SW 1271 (cell line): ENCODE measurements at regions not wholly inside any gene's neighbourhood (a gene's known extent, or its start where the extent isn't known, plus 50 kb on each side); places are given as distances from the start of the nearest gene placed in this dataset.

Experiments used
- DNase-seq, 2 experiments: peaks; one replicate each; lab custom pipeline; 2025; lab: John Stamatoyannopoulos, UW

- peak in 1 of 2 experiments; percentile 19 for DNase-seq
Measured at GRCh38 chr15:79185199-79185598, 94.6 kb upstream of the RASGRF1 start.

- peak; percentile 20 to 70 for DNase-seq
Measured at GRCh38 chr15:79184465-79184892, 93.9 kb upstream of the RASGRF1 start.

- no peak for DNase-seq
Measured at GRCh38 chr15:79180318-79180717, 89.7 kb upstream of the RASGRF1 start.

GRCh38 chr15:79179597-79179996 lies 89.0 kb upstream of the RASGRF1 start:
- DNase-seq = no peak

GRCh38 chr15:79179108-79179561 lies 88.6 kb upstream of the RASGRF1 start:
- DNase-seq = peak in 1 of 2 experiments; percentile 23

- DNase-seq = no peak
Measured at GRCh38 chr15:79178594-79178993, 88.0 kb upstream of the RASGRF1 start.

- no peak for DNase-seq
Measured at GRCh38 chr15:79176151-79176550, 85.6 kb upstream of the RASGRF1 start.

GRCh38 chr15:79172801-79173460 lies 82.4 kb upstream of the RASGRF1 start:
- DNase-seq = no peak

GRCh38 chr15:79172032-79172481 lies 81.5 kb upstream of the RASGRF1 start:
- peak in 1 of 2 experiments; percentile 13 for DNase-seq

- DNase-seq = no peak
Measured at GRCh38 chr15:79171320-79172031, 80.9 kb upstream of the RASGRF1 start.

- DNase-seq = peak; percentile 70 to 74
Measured at GRCh38 chr15:79170256-79170664, 79.7 kb upstream of the RASGRF1 start.

GRCh38 chr15:79169526-79170133 lies 79.0 kb upstream of the RASGRF1 start:
- no peak for DNase-seq

GRCh38 chr15:79168922-79169456 lies 78.4 kb upstream of the RASGRF1 start:
- DNase-seq = peak in 1 of 2 experiments; percentile 31

- DNase-seq = no peak
Measured at GRCh38 chr15:79167776-79168175, 77.2 kb upstream of the RASGRF1 start.

GRCh38 chr15:79166311-79166955 lies 75.9 kb upstream of the RASGRF1 start:
- DNase-seq = no peak

- DNase-seq = no peak
Measured at GRCh38 chr15:79164465-79164864, 73.9 kb upstream of the RASGRF1 start.

- DNase-seq = no peak
Measured at GRCh38 chr15:79164043-79164442, 73.5 kb upstream of the RASGRF1 start.

- no peak for DNase-seq
Measured at GRCh38 chr15:79163395-79163794, 72.8 kb upstream of the RASGRF1 start.

- DNase-seq = no peak
Measured at GRCh38 chr15:79161837-79162508, 71.4 kb upstream of the RASGRF1 start.

GRCh38 chr15:79160211-79160610 lies 69.6 kb upstream of the RASGRF1 start:
- no peak for DNase-seq
